ENCODE measurements at regions not wholly inside any gene's neighbourhood (a gene's known extent, or its start where the extent isn't known, plus 50 kb on each side); places are given as distances from the start of the nearest gene placed in this dataset.

- TF ChIP-seq SP1 (IDR thresholded peaks at IDR 0.05; ENCODE audit: low read depth, low read length) (no peak), NANOG (IDR thresholded peaks at IDR 0.05; ENCODE audit: insufficient read depth, low read depth, low read length, poor library complexity, severe bottlenecking) (no peak), RXRA (IDR thresholded peaks at IDR 0.05; ENCODE audit: insufficient read depth, low read depth, low read length) (no peak), CEBPB (IDR thresholded peaks at IDR 0.05; ENCODE audit: low read depth, low read length) (no peak)
- TF ChIP-seq, protein P1, sequence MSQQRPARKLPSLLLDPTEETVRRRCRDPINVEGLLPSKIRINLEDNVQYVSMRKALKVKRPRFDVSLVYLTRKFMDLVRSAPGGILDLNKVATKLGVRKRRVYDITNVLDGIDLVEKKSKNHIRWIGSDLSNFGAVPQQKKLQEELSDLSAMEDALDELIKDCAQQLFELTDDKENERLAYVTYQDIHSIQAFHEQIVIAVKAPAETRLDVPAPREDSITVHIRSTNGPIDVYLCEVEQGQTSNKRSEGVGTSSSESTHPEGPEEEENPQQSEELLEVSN (IDR thresholded peaks at IDR 0.05): no peak
- TF ChIP-seq, protein P2, sequence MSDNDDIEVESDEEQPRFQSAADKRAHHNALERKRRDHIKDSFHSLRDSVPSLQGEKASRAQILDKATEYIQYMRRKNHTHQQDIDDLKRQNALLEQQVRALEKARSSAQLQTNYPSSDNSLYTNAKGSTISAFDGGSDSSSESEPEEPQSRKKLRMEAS (IDR thresholded peaks at IDR 0.05): no peak
Measured at GRCh38 chr4:144501231-144501780, 144.7 kb upstream of the HHIP start (continued).

All from H1 (cell line).